ENCODE measurements at regions not wholly inside any gene's neighbourhood (a gene's known extent, or its start where the extent isn't known, plus 50 kb on each side); places are given as distances from the start of the nearest gene placed in this dataset.

GRCh38 chr22:46083383-46084350 is 66.7 kb upstream of the PPARA start:
- no peak for TF ChIP-seq USF1 (CRISPR knock-in tag; IDR thresholded peaks at IDR 0.05)
- no peak for TF ChIP-seq USF2 (CRISPR knock-in tag; IDR thresholded peaks at IDR 0.05)
- TF ChIP-seq MAX (CRISPR knock-in tag; IDR thresholded peaks at IDR 0.05), result no peak
- TF ChIP-seq CTCF (IDR thresholded peaks at IDR 0.05), result no peak
- no peak for TF ChIP-seq TEAD4 (CRISPR knock-in tag; IDR thresholded peaks at IDR 0.05)
- TF ChIP-seq E2F4 (CRISPR knock-in tag; IDR thresholded peaks at IDR 0.05; ENCODE audit: borderline replicate concordance, low read depth), result no peak
- TF ChIP-seq SMAD3 (CRISPR knock-in tag; IDR thresholded peaks at IDR 0.05; ENCODE audit: borderline replicate concordance), result no peak
- TF ChIP-seq ATF3 (CRISPR knock-in tag; conservative IDR thresholded peaks at IDR 0.05), result no peak
- TF ChIP-seq SP1 (CRISPR knock-in tag; conservative IDR thresholded peaks at IDR 0.05), result no peak
- TF ChIP-seq CREB1 (CRISPR knock-in tag; IDR thresholded peaks at IDR 0.05), result no peak
